Stimulated activated naive CD8-positive, alpha-beta T cell treated with anti-CD3 and anti-CD28 coated beads, Interleukin-15, amount 100 ng/mL, for 72 hours (primary cell): ENCODE measurements at regions not wholly inside any gene's neighbourhood (a gene's known extent, or its start where the extent isn't known, plus 50 kb on each side); places are given as distances from the start of the nearest gene placed in this dataset.
"Not testable (repeated sequence)": the region's sequence is repeated elsewhere in the genome, so short reads cannot be mapped to it uniquely, and the experiment has no call there.

Source experiments
- ATAC-seq: fragments of 150-1000 bp; cut with Tn5 transposase; 2 replicates; pipeline ENCODE4 v1.10.0; 2021; ENCODE audit warnings: mild to moderate bottlenecking, moderate library complexity
- DNase-seq, 2 donors: peaks; one replicate each; pipeline ENCODE4 v3.0.0; 2021 to 2022
- H3K27ac Mint-ChIP-seq, 2 donors: one replicate each; pipeline ENCODE4 v1.8.0; 2022; ENCODE audit warnings: mild to moderate bottlenecking in 2 of 2, mixed read lengths in 2 of 2, moderate library complexity in 2 of 2
- H3K27me3 Mint-ChIP-seq: one replicate; pipeline ENCODE4 v1.8.0; 2022; ENCODE audit warnings: mixed read lengths
- H3K4me1 Mint-ChIP-seq: one replicate; pipeline ENCODE4 v1.8.0; 2022; ENCODE audit warnings: mild to moderate bottlenecking, mixed read lengths
- H3K4me3 Mint-ChIP-seq, 2 donors: one replicate each; pipeline ENCODE4 v1.8.0; 2022; ENCODE audit warnings: mild to moderate bottlenecking in 2 of 2, mixed read lengths in 2 of 2, moderate library complexity in 1 of 2
- H3K9me3 Mint-ChIP-seq, 2 donors: one replicate each; pipeline ENCODE4 v1.8.0; 2022; ENCODE audit warnings: mixed read lengths in 2 of 2

DNA sequence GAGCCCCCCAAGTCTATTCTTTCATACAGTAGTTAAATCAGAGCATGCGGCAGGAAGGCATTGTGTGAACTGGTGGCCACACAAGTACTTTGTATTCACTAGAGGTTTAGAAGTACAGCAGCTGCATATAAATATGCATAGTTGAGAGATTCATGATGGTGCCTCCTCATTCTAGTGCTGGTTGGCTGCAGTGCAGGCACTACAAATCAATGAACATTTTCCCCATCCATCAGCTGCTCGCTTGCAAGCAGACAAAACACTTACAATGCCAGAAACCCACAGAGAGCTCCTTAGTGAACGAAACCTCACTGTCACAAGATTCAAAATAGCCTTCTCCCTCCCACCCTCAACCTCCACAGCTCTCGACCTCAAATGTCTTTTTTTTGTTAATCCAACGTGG lies 726.2 kb downstream of the USP25 start:
- Mint-ChIP-seq H3K4me1 (no peaks in the 10 kb centered on the region), H3K9me3 (peaks cover 0 to 1% of the 10 kb centered on the region in 2 donors), H3K27me3 (no peaks in the 10 kb centered on the region), H3K4me3 (no peak overlapping the region), H3K27ac (no peak overlapping the region)
- DNase-seq (no peak), ATAC-seq (no peak)

DNA sequence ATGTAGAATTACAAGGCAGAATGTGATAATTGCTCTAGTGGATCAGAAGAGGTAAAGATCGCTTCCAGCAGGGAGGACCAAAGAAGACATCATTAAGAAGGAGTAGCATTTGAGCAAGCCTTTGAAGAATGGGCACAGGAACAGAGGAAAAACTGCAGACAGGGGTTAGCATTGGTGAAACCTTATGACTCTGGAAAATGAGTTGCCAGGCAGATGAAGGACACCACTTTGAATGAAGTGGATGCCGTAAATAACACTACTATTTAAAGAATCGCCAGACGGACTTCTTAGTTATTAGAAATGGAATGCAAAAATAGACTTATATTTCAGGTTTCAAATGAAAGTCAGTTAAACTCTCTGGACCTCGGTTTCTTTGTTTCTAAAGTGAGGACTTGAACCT lies 727.7 kb downstream of the USP25 start:
- DNase-seq = no peak
- Mint-ChIP-seq H3K9me3 (peaks cover 0 to 4% of the 10 kb centered on the region in 2 donors), H3K4me1 (no peaks in the 10 kb centered on the region), H3K27ac (no peak overlapping the region), H3K4me3 (no peak overlapping the region), H3K27me3 (no peaks in the 10 kb centered on the region)
- ATAC-seq = no peak

DNA sequence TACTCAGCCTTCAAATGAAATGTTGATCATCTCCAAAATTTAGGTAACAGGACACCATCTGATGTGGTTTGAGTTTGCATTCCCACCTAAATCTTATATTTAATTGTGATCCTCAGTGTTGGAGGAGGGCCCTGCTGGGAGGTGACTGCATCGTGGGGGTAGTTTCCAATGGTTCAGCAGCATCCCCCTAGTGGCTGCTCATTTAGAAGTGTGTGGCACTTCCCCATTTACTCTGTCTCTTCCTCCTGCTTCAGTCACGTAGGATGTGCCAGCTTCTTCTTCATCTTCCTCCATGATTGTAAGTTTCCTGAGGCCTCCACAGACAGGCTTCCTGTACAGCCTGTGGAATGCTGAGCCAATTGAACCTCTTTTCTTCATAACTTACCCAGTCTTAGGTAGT lies 731.2 kb downstream of the USP25 start:
- Mint-ChIP-seq H3K27ac (no peak overlapping the region), H3K4me3 (no peak overlapping the region)

DNA sequence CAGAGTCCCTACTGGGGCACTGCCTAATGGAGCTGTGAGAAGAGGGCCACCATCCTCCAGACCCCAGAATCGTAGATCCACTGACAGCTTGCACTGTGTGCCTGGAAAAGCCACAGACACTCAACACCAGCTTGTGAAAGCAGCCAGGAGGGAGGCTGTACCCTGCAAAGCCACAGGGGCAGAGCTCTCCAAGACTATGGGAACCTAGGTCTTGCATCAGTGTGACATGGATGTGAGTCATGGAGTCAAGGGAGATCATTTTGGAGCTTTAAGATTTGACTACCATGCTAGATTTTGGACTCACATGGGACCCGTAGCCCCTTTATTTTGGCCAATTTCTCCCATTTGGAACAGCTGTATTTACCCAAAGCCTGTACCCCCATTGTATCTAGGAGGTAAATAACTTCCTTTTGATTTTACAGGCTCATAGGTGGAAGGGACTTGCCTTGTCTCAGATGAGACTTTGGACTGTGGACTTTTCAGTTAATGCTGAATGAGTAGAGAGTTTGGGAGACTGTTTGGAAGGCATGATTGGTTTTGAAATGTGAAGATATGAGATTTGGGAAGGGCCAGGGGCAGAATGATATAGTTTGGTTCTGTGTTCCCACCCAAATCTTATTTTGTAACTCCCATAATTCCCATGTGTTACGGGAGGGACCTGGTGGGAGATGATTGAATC lies 734.6 kb downstream of the USP25 start:
- peaks cover 10 to 16% of the 10 kb centered on the region in 2 donors for H3K9me3 Mint-ChIP-seq
- not testable (repeated sequence) for H3K27ac Mint-ChIP-seq, DNase-seq, H3K4me3 Mint-ChIP-seq, ATAC-seq, H3K4me1 Mint-ChIP-seq, H3K27me3 Mint-ChIP-seq

More for the DNA sequence above, 731.2 kb downstream of the USP25 start:
- ATAC-seq (no peak), DNase-seq (no peak)
- no peaks in the 10 kb centered on the region for H3K27me3 Mint-ChIP-seq
- no peaks in the 10 kb centered on the region for H3K4me1 Mint-ChIP-seq
- peaks cover 10 to 16% of the 10 kb centered on the region in 2 donors for H3K9me3 Mint-ChIP-seq

DNA sequence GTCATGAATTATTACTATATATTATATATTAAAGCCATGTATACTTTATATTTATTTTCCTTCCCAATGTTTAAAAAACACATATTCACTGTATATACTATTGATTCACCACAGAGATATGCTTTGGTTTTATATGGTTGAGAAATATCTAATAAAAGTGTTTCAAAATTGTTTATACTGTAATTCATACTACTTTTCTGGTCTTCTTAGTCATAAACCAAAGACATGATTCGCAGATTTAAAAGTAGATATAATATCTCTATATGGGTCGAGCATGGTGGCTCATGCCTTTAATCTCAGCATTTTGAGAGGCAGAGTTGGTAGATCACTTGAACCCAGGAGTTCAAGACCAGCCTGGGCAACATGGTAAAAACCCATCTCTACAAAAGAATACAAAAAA lies 738.4 kb downstream of the USP25 start:
- Mint-ChIP-seq H3K27me3 (no peaks in the 10 kb centered on the region), H3K4me1 (no peaks in the 10 kb centered on the region), H3K9me3 (peaks cover 3 to 12% of the 10 kb centered on the region in 2 donors), H3K4me3 (no peak overlapping the region), H3K27ac (no peak overlapping the region)
- DNase-seq (no peak), ATAC-seq (no peak)

DNA sequence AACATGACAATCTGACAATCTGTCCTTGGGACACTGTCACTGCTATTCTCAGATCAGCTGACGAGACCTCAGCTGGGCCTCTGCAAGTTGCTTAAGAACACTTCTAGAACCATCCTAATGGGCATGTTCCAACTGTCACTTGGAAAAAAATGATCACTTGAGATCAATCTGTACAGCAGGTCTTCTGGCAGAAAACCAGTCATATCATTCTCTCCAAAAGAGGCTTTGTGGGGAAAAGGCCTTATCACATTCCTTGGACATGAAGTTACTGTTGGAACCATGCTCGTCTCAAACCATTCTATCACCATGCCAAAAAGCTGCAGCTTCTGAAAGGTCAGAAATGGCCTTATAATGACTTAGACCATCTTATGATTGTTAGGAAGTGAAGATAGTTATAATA lies 744.2 kb downstream of the USP25 start:
- Mint-ChIP-seq H3K9me3 (peaks cover 5 to 7% of the 10 kb centered on the region in 2 donors), H3K27ac (no peak overlapping the region), H3K27me3 (no peaks in the 10 kb centered on the region), H3K4me3 (no peak overlapping the region), H3K4me1 (no peaks in the 10 kb centered on the region)
- ATAC-seq = no peak
- DNase-seq = no peak

DNA sequence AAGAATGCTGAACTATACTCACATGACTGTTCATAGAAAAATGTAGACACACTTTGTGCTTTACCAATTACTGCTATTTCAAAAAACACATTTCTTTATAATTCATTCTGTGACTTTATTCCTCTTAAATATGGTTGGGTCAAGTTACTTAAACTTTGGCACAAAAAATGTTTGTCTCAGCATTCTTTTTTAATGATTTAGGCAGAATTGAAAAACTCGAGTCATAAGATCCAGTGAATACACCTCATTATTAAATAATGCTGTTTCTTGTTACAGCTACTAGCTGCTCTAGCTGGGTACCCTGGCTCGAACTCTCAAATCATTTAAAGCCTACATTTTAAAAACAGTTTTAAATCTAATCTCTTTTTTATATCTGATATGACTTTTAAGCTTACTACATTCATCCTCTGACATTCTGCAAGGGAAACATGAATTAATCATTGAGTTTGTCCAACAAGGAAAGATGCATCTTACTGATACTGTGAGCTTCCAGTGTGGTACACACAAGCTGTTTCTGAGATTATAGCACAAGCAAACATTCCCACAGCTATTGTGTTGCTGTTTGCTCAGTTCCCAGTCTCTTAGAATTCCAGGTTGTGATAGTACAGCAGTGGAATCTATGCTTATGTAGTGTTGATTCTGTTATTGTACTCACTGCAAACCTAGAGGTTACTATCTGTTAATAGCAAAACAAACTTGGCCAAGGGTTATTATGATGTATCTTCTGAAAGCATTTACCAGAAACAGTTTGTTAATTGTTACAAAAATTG lies 746.5 kb downstream of the USP25 start:
- no peak for DNase-seq
- H3K27me3 Mint-ChIP-seq = no peaks in the 10 kb centered on the region

DNA sequence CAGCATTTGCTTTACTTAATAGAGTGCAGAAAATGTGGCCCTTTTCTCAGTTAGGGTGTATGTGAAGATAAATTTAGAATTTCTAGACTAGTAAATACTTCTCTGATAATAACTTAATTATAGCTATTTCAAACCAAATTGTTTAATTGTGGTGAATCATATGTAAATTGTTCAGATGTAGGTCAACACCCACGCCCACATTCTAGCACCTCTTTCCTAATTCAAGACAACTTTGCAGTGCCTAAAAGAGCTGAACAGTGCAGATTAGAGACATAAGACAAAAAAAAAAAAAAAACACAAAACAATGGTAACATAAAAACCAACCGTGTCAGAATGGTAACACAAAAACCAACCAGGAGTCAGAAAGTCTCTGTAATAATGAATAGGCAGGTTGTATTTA lies 758.3 kb downstream of the USP25 start:
- Mint-ChIP-seq H3K27ac (no peak overlapping the region), H3K4me1 (no peaks in the 10 kb centered on the region), H3K4me3 (no peak overlapping the region), H3K27me3 (no peaks in the 10 kb centered on the region), H3K9me3 (peaks cover 9 to 14% of the 10 kb centered on the region in 2 donors)
- DNase-seq (no peak), ATAC-seq (no peak)

More for the DNA sequence above, 746.5 kb downstream of the USP25 start:
- no peaks in the 10 kb centered on the region for H3K4me1 Mint-ChIP-seq
- H3K9me3 Mint-ChIP-seq = peaks cover 15% of the 10 kb centered on the region in 2 donors
- ATAC-seq = no peak
- H3K27ac Mint-ChIP-seq = no peak overlapping the region
- H3K4me3 Mint-ChIP-seq = no peak overlapping the region

DNA sequence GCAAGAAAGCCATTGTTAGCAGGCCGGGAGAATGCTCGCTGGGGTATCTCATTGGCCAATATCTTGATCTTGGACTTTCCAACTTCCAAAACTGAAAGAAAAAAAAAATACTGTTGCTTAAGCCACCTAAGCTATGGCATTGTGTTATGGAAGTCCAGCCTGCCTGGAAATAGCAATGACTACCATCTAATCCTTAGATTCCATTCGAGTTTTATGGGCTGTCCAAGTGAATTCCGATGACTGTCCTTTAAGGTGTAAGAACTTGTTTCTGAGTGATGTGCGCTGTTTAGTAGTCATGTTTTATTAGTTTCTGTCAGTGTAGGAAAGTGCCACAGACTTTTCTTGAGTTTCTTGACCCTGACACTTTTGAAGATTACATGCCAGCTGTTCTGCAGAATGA lies 762.6 kb downstream of the USP25 start:
- no peak for ATAC-seq
- Mint-ChIP-seq H3K9me3 (peaks cover 10 to 13% of the 10 kb centered on the region in 2 donors), H3K4me1 (no peaks in the 10 kb centered on the region), H3K27me3 (no peaks in the 10 kb centered on the region), H3K4me3 (no peak overlapping the region), H3K27ac (no peak overlapping the region)
- DNase-seq = no peak

DNA sequence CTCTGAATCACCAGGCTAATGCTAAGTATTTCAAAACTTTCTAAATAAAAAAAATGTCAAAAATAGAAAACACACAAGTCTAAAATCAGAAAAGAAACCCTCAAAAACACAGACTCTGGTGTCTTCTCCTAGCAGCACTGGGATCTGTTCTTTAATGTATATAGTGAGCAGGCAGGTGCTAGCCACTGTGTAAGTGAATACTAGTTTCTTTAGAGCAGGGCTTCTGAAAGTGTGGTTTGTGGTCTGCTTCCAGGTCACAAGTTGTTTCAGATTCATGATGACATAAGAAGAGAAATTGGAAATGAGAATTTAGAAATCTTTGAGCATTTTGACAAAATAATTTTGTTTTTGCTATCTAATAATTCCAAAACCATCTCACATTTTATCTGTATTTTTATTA lies 763.1 kb downstream of the USP25 start:
- ATAC-seq = no peak
- Mint-ChIP-seq H3K27ac (no peak overlapping the region), H3K4me3 (no peak overlapping the region), H3K9me3 (peaks cover 10 to 13% of the 10 kb centered on the region in 2 donors), H3K27me3 (no peaks in the 10 kb centered on the region), H3K4me1 (no peaks in the 10 kb centered on the region)
- DNase-seq = no peak

DNA sequence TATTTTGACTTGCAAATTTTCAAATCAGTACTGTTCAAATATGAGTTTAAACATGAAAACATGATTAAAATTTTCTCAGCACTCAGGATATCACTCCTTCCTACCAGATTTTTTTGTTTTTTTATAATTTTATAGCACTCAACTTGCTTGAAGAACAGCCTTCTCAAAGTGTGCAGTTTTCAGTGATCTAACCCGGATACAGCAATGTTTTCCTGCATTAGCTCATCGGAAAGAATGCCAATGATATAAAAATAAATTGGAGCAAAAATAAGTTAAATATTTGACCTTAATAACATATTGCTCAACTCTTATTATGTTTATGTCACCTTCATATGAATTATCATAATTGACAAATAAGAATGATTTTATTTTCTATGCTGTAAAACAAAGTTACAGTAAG lies 766.8 kb downstream of the USP25 start:
- peaks cover 10 to 12% of the 10 kb centered on the region in 2 donors for H3K9me3 Mint-ChIP-seq
- H3K4me1 Mint-ChIP-seq = no peaks in the 10 kb centered on the region
- no peak overlapping the region for H3K27ac Mint-ChIP-seq
- H3K4me3 Mint-ChIP-seq = no peak overlapping the region
- DNase-seq (no peak), ATAC-seq (no peak)
- no peaks in the 10 kb centered on the region for H3K27me3 Mint-ChIP-seq

DNA sequence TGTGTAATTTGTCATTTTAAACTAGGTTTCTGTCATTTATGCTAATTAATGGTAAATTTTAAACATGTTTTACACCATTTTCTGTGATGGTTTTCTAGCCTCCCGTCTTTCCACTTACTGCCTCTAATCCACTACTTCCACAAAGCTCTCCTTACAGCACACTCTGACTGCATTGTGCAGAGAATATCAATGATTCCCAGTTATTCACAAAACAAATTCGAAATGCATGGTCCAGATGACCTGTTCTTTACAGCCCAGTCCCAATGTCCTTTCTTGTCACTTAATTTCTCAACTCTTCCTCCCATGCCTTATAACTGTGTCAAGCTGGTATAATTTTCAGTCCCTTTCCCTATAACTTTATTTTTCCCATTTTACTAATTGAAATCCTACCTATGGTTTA lies 770.5 kb downstream of the USP25 start:
- Mint-ChIP-seq H3K9me3 (peaks cover 0 to 6% of the 10 kb centered on the region in 2 donors), H3K4me3 (no peak overlapping the region), H3K27ac (no peak overlapping the region), H3K4me1 (no peaks in the 10 kb centered on the region), H3K27me3 (no peaks in the 10 kb centered on the region)
- DNase-seq = no peak
- ATAC-seq = no peak

DNA sequence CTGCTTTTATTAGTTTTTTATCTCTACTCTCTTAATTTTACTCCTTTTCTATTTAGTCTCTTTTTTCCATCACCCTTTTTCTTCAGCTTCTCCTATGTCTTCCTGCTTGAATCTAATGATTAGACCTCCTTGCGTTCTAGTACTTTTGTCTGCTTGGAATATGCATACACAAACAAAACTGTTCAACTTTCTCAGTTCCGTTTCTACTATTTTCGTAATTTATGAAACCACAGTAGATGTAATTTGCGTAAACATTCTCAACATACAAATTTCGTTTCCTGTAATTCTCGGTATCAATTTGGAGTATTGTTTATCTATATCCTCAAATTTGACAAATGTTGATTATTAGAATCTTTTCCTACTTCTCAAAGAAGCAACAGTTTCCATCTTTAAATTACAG lies 772.5 kb downstream of the USP25 start:
- Mint-ChIP-seq H3K9me3 (no peaks in the 10 kb centered on the region), H3K4me1 (no peaks in the 10 kb centered on the region), H3K27me3 (no peaks in the 10 kb centered on the region), H3K27ac (no peak overlapping the region), H3K4me3 (no peak overlapping the region)
- DNase-seq (no peak), ATAC-seq (no peak)

DNA sequence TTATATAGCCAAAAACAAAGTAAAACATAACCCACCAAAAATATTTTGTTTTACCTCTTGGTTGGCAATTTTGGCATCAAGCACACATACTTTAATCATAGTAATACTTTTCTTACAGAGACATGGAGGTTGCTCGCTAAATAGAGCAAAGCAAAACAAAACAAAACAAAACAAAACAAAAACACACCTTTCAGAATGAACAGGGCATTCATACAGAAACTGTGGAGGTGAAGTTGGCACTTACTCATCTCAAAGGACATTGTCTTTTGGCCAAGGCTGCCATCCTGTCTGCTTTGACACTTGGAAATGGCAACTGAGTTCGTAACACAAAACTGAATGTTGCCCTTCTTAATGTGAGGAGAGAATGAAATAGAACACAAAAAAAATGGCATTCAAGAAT lies 773.1 kb downstream of the USP25 start:
- H3K27ac Mint-ChIP-seq = no peak overlapping the region
- no peaks in the 10 kb centered on the region for H3K4me1 Mint-ChIP-seq

DNA sequence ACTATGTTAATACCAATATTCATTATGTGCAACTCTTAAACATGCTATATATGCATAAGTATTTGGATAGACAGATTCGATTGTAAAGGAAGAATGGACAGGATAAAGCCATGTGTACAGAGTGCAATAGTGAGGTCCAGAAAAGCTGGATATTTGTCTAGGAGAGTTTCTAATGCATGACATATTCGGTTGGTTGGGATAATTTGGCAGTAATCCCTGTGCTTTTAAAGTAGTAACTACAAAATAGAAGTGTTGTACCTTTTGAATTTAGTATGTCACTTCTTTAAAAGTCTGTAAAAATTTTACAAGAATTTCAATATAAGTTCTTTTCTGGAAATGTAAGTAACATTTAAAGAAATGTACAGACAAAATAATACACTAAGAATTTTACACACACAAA lies 774.5 kb downstream of the USP25 start:
- Mint-ChIP-seq H3K27me3 (no peaks in the 10 kb centered on the region), H3K4me1 (no peaks in the 10 kb centered on the region)
- no peak for DNase-seq

More for the DNA sequence above, 773.1 kb downstream of the USP25 start:
- Mint-ChIP-seq H3K9me3 (no peaks in the 10 kb centered on the region), H3K27me3 (no peaks in the 10 kb centered on the region), H3K4me3 (no peak overlapping the region)
- no peak for DNase-seq
- no peak for ATAC-seq

DNA sequence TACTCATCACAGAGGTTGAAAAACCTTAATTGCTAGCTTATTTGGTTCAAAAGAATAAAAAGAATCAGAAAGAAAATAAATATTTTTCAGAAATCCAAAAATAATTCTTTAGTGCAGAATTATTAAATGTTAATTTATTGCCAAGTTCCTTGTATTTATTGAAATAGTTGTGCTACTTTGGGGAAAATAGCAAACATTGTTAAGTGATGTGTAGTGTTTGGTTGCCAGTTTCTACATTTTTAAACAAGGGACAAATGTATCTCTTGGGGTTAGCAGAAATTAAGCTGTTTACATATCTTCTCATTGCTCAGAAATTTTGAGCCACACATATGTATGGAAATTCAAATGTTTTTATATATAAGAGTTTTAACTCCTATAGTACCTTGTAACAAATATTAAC lies 775.0 kb downstream of the USP25 start:
- Mint-ChIP-seq H3K4me3 (no peak overlapping the region), H3K27ac (no peak overlapping the region), H3K27me3 (no peaks in the 10 kb centered on the region), H3K4me1 (no peaks in the 10 kb centered on the region), H3K9me3 (peaks cover 0 to 5% of the 10 kb centered on the region in 2 donors)
- no peak for DNase-seq
- ATAC-seq = no peak

More for the DNA sequence above, 774.5 kb downstream of the USP25 start:
- no peak overlapping the region for H3K4me3 Mint-ChIP-seq
- ATAC-seq = no peak
- H3K9me3 Mint-ChIP-seq = peaks cover 0 to 5% of the 10 kb centered on the region in 2 donors
- no peak overlapping the region for H3K27ac Mint-ChIP-seq
